ENCODE measurements at regions not wholly inside any gene's neighbourhood (a gene's known extent, or its start where the extent isn't known, plus 50 kb on each side); places are given as distances from the start of the nearest gene placed in this dataset.

GRCh38 chrX:33989936-33990335 lies 142.2 kb downstream of the FAM47A start:
- Histone ChIP-seq H3K4me1 (no peaks in the 10 kb centered on the region), H3K4me3 (no peak overlapping the region), H3K36me3 (no peaks in the 10 kb centered on the region), H3K27ac (no peak overlapping the region), H3K27me3 (no peaks in the 10 kb centered on the region), H3K9me3 (no peaks in the 10 kb centered on the region)
- TF ChIP-seq CTCF (IDR thresholded peaks at IDR 0.05) = no peak
- intact Hi-C loops (cut with DNase I) = no loop called here
- DNase-seq (no peak), ATAC-seq (no peak)

GRCh38 chrX:33987458-33987857 lies 144.7 kb downstream of the FAM47A start:
- Histone ChIP-seq H3K27ac (no peak overlapping the region), H3K4me1 (no peaks in the 10 kb centered on the region), H3K9me3 (no peaks in the 10 kb centered on the region), H3K36me3 (no peaks in the 10 kb centered on the region), H3K27me3 (no peaks in the 10 kb centered on the region), H3K4me3 (no peak overlapping the region)
- intact Hi-C loops (cut with DNase I) = no loop called here
- no peak for ATAC-seq
- no peak for TF ChIP-seq CTCF (IDR thresholded peaks at IDR 0.05)
- DNase-seq = no peak

- no peak for ATAC-seq
- no peak for DNase-seq
- H3K4me3 ChIP-seq = no peak overlapping the region
- H3K36me3 ChIP-seq = no peaks in the 10 kb centered on the region
- no peaks in the 10 kb centered on the region for H3K4me1 ChIP-seq
- no peaks in the 10 kb centered on the region for H3K9me3 ChIP-seq
- no peaks in the 10 kb centered on the region for H3K27me3 ChIP-seq
- intact Hi-C loops (cut with DNase I) = no loop called here
- H3K27ac ChIP-seq = no peak overlapping the region
- no peak for TF ChIP-seq CTCF (IDR thresholded peaks at IDR 0.05)
Measured at GRCh38 chrX:33974676-33975075, 157.4 kb downstream of the FAM47A start.

DNA sequence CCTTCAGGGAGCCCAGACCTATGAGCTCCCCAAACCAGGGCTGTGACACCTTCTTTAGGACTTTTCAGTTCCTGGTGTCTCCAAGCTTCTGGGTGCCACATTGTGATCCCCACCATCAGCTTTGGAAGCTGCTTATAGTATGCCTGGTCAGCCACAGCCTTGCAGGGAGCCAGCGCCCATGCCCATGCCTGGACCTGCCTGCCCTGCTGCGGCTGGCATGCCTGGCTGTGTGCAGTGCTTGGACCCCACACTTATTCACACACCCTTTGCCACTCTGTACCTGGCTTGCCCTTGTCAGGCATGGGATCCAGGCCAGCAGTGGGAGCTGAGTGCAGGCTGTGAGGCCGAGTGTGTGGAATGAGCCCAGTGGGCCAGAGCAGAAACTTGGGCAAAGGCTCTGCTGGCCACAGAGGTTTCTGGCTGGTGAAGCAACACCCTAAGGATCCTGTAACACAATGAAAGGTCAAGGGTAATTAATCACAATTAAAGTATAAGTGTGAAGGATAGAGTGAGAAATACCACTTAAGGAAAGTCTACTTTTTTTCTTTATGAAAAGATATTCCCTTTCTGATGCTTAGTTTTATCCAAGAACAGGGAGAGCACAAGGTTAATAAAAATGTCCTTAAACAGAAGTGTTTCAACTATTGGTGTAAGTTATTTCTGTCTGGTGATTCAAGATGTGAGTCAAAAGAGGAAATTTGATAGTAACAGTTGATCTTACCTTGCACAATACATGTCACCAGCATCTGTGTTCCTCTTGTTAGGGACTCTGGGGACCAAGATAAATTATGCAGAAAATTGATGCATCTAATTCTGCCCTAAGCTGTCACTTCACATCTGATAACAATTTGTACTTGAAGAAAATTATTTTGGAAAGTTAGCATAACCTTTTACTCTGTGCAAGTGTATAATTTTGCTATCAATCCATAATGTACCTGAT lies 161.8 kb downstream of the FAM47A start:
- intact Hi-C loops (cut with DNase I) = no loop called here
- DNase-seq (no peak), ATAC-seq (no peak)
- H3K9me3 ChIP-seq = no peaks in the 10 kb centered on the region
- no peak for TF ChIP-seq CTCF (IDR thresholded peaks at IDR 0.05)
- H3K4me3 ChIP-seq = no peak overlapping the region
- no peak overlapping the region for H3K27ac ChIP-seq
- H3K27me3 ChIP-seq = no peaks in the 10 kb centered on the region
- H3K4me1 ChIP-seq = no peaks in the 10 kb centered on the region
- no peaks in the 10 kb centered on the region for H3K36me3 ChIP-seq

- Histone ChIP-seq H3K4me3 (no peak overlapping the region), H3K36me3 (no peaks in the 10 kb centered on the region), H3K9me3 (no peaks in the 10 kb centered on the region), H3K27ac (no peak overlapping the region), H3K4me1 (no peaks in the 10 kb centered on the region), H3K27me3 (no peaks in the 10 kb centered on the region)
- ATAC-seq (no peak), DNase-seq (no peak)
- intact Hi-C loops (cut with DNase I) = no loop called here
- no peak for TF ChIP-seq CTCF (IDR thresholded peaks at IDR 0.05)
Measured at GRCh38 chrX:33969105-33969504, 163.0 kb downstream of the FAM47A start.
